ENCODE measurements at regions not wholly inside any gene's neighbourhood (a gene's known extent, or its start where the extent isn't known, plus 50 kb on each side); places are given as distances from the start of the nearest gene placed in this dataset.

DNA sequence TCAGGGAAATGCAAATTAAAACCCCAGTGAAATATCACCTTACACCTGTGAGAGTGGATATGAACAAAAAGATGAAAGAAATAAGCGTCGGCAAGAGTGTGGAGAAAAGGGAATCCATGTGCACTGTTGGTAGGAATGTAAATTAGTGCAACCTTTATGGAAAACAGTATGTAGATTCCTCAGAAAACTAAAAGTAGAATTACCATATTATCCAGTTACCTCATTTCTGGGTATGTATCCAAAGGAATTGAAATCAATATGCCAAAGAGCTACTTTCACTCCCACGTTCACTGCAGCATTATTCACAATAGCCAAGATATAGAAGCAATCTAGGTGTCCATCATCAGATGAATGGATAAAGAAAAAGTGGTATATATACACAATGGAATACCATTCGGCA is 246.0 kb upstream of the ARHGAP20 start (continued):
- TF ChIP-seq GLIS2 (tag by site-specific recombination; IDR thresholded peaks at IDR 0.05): no peak

DNA sequence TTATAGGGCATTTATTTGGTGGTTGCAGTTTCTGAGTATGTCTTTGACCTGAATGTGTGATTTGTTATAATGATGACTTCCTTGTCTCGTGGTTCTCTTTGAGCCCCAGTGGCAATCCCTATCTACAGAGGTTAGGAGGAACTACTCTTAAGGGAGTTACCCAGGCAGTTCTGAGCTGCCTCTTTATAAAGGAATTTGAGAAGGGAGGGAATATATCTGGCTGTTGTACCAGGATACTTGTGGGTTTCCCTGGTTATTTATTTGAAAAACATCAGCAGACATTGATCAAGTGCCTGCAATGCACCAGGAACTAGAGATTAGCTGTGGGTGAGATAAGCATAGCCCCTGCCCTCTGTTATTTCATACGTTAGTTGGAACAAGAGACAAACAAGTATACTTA is 243.5 kb upstream of the ARHGAP20 start:
- Histone ChIP-seq H3K4me1 (ENCODE audit: control insufficient read depth, insufficient read depth, low read length) (no peaks in the 10 kb centered on the region), H3K27ac (ENCODE audit: extremely low read depth, low read depth, low read length) (no peak overlapping the region), H3K36me3 (ENCODE audit: control insufficient read depth in 2 of 2, insufficient read depth in 1 of 2, low read length in 2 of 2) (no peaks in the 10 kb centered on the region), H3K4me3 (ENCODE audit: low read depth, low read length) (no peak overlapping the region), H3K9me3 (ENCODE audit: control insufficient read depth, insufficient read depth, low read depth, low read length) (no peaks in the 10 kb centered on the region)
- ChIA-PET POLR2A (no interaction called here), CTCF (no interaction called here)
- TF ChIP-seq ZNF664 (tag by site-specific recombination; IDR thresholded peaks at IDR 0.05): no peak
- no peak for TF ChIP-seq ZNF10 (tag by site-specific recombination; IDR thresholded peaks at IDR 0.05)
- no peak for TF ChIP-seq ZNF223 (tag by site-specific recombination; IDR thresholded peaks at IDR 0.05)
- TF ChIP-seq ZNF239 (tag by site-specific recombination; IDR thresholded peaks at IDR 0.05): no peak
- no peak for TF ChIP-seq ZNF791 (tag by site-specific recombination; IDR thresholded peaks at IDR 0.05)
- TF ChIP-seq ZNF600 (tag by site-specific recombination; IDR thresholded peaks at IDR 0.05): no peak
- TF ChIP-seq, protein P1, sequence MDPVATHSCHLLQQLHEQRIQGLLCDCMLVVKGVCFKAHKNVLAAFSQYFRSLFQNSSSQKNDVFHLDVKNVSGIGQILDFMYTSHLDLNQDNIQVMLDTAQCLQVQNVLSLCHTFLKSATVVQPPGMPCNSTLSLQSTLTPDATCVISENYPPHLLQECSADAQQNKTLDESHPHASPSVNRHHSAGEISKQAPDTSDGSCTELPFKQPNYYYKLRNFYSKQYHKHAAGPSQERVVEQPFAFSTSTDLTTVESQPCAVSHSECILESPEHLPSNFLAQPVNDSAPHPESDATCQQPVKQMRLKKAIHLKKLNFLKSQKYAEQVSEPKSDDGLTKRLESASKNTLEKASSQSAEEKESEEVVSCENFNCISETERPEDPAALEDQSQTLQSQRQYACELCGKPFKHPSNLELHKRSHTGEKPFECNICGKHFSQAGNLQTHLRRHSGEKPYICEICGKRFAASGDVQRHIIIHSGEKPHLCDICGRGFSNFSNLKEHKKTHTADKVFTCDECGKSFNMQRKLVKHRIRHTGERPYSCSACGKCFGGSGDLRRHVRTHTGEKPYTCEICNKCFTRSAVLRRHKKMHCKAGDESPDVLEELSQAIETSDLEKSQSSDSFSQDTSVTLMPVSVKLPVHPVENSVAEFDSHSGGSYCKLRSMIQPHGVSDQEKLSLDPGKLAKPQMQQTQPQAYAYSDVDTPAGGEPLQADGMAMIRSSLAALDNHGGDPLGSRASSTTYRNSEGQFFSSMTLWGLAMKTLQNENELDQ (tag by site-specific recombination; IDR thresholded peaks at IDR 0.05; ENCODE audit: low read depth): no peak

DNA sequence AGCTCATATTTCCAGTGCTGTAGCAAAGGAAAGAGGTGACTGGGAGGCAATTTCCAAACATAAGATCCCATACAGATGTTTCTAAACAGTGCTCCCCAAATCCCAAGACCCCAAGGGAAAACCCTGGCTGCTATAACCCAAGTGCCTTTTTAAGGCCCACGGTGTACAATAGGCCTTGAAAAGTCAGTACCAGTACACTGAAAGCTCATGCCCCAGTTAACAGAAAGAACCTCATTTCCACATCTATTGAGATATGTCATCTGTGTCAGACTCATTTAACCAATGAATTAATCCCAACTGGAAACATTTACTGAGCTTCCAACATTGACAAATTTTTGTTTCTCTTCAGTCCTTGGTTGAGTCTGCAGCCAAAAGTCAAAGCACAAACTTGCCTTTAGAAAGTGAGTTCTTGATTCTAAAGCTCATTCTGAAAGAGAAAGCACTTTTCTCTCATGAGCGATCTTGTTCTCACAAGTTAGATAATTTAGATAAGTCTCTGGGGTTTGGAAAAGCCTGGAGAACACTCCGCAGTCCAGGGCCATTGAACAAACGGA is 239.8 kb upstream of the ARHGAP20 start:
- Histone ChIP-seq H3K9me3 (ENCODE audit: control insufficient read depth, insufficient read depth, low read depth, low read length) (no peaks in the 10 kb centered on the region), H3K4me1 (ENCODE audit: control insufficient read depth, insufficient read depth, low read length) (no peaks in the 10 kb centered on the region), H3K36me3 (ENCODE audit: control insufficient read depth in 2 of 2, insufficient read depth in 1 of 2, low read length in 2 of 2) (no peaks in the 10 kb centered on the region), H3K27ac (ENCODE audit: extremely low read depth, low read depth, low read length) (no peak overlapping the region), H3K4me3 (ENCODE audit: low read depth, low read length) (no peak overlapping the region)
- ChIA-PET CTCF (interaction anchor here (1.1 kb wide), 1 partner anchor 66 kb away, joined by 3 read pairs; no protein-coding TSS in a partner anchor), POLR2A (no interaction called here)
- TF ChIP-seq ZNF211 (tag by site-specific recombination; IDR thresholded peaks at IDR 0.05; ENCODE audit: low read depth) (no peak), ZBTB48 (tag by site-specific recombination; IDR thresholded peaks at IDR 0.05) (no peak), MZF1 (tag by site-specific recombination; IDR thresholded peaks at IDR 0.05; ENCODE audit: borderline replicate concordance) (no peak), ZNF184 (tag by site-specific recombination; IDR thresholded peaks at IDR 0.05) (no peak), KLF9 (tag by site-specific recombination; IDR thresholded peaks at IDR 0.05; ENCODE audit: low read depth) (no peak), ZNF221 (tag by site-specific recombination; IDR thresholded peaks at IDR 0.05; ENCODE audit: borderline replicate concordance) (no peak)
- TF ChIP-seq, protein P2, sequence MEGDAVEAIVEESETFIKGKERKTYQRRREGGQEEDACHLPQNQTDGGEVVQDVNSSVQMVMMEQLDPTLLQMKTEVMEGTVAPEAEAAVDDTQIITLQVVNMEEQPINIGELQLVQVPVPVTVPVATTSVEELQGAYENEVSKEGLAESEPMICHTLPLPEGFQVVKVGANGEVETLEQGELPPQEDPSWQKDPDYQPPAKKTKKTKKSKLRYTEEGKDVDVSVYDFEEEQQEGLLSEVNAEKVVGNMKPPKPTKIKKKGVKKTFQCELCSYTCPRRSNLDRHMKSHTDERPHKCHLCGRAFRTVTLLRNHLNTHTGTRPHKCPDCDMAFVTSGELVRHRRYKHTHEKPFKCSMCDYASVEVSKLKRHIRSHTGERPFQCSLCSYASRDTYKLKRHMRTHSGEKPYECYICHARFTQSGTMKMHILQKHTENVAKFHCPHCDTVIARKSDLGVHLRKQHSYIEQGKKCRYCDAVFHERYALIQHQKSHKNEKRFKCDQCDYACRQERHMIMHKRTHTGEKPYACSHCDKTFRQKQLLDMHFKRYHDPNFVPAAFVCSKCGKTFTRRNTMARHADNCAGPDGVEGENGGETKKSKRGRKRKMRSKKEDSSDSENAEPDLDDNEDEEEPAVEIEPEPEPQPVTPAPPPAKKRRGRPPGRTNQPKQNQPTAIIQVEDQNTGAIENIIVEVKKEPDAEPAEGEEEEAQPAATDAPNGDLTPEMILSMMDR (tag by site-specific recombination; IDR thresholded peaks at IDR 0.05): no peak
- TF ChIP-seq, protein P3, sequence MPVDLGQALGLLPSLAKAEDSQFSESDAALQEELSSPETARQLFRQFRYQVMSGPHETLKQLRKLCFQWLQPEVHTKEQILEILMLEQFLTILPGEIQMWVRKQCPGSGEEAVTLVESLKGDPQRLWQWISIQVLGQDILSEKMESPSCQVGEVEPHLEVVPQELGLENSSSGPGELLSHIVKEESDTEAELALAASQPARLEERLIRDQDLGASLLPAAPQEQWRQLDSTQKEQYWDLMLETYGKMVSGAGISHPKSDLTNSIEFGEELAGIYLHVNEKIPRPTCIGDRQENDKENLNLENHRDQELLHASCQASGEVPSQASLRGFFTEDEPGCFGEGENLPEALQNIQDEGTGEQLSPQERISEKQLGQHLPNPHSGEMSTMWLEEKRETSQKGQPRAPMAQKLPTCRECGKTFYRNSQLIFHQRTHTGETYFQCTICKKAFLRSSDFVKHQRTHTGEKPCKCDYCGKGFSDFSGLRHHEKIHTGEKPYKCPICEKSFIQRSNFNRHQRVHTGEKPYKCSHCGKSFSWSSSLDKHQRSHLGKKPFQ (tag by site-specific recombination; IDR thresholded peaks at IDR 0.05): no peak
